ENCODE measurements at regions not wholly inside any gene's neighbourhood (a gene's known extent, or its start where the extent isn't known, plus 50 kb on each side); places are given as distances from the start of the nearest gene placed in this dataset.

GRCh38 chr1:101697072-101697471, 299.7 kb downstream of the OLFM3 start:
- H3K79me2 ChIP-seq (ENCODE audit: control insufficient read depth, insufficient read depth, low read length, unreplicated experiment) = no peaks in the 10 kb centered on the region
- peak overlapping the region; percentile 9; the same call in 1 of the 2 replicates for H3K4me3 ChIP-seq (ENCODE audit: low read depth, low read length)
- peak overlapping the region; percentile 48 for H2AFZ ChIP-seq (ENCODE audit: low read length, unreplicated experiment)
- H3K4me1 ChIP-seq (ENCODE audit: control insufficient read depth, insufficient read depth, low read length, unreplicated experiment) = no peaks in the 10 kb centered on the region
- H3K27me3 ChIP-seq (ENCODE audit: insufficient read depth, low read length) = peaks cover 7% of the 10 kb centered on the region; the same call in 1 of the 2 replicates
- H3K27ac ChIP-seq (ENCODE audit: low read depth, low read length) = no peak overlapping the region
- no peaks in the 10 kb centered on the region for H3K36me3 ChIP-seq (ENCODE audit: insufficient read depth, low read length)

GRCh38 chr1:101698681-101699080, 298.0 kb downstream of the OLFM3 start:
- no peak overlapping the region for H3K27ac ChIP-seq (ENCODE audit: low read depth, low read length)
- no peaks in the 10 kb centered on the region for H3K79me2 ChIP-seq (ENCODE audit: control insufficient read depth, insufficient read depth, low read length, unreplicated experiment)
- H2AFZ ChIP-seq (ENCODE audit: low read length, unreplicated experiment) = no peak overlapping the region
- H3K4me3 ChIP-seq (ENCODE audit: low read depth, low read length) = no peak overlapping the region
- no peaks in the 10 kb centered on the region for H3K4me1 ChIP-seq (ENCODE audit: control insufficient read depth, insufficient read depth, low read length, unreplicated experiment)
- peaks cover 7% of the 10 kb centered on the region; the same call in 1 of the 2 replicates for H3K27me3 ChIP-seq (ENCODE audit: insufficient read depth, low read length)
- H3K36me3 ChIP-seq (ENCODE audit: insufficient read depth, low read length) = no peaks in the 10 kb centered on the region

DNA sequence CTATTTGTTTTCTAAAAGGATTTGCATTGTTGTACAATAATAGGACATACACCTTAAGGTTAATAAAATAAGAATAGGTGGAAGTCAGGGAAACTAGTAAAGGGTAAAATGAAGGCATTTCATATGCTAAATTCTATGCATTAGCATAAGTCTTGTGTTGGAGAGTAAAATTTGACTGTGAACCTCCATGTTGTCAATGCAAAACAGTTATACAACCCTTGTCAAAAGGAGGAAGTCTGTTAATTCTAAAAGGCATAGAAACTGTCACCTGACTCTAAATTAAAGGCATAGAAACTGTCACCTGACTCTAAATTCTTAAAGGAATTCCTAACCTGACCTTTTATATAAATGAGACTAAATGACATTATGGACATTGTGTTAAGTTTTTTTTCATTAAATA, 291.8 kb downstream of the OLFM3 start:
- Histone ChIP-seq H3K4me1 (ENCODE audit: control insufficient read depth, insufficient read depth, low read length, unreplicated experiment) (no peaks in the 10 kb centered on the region), H3K27me3 (ENCODE audit: insufficient read depth, low read length) (peaks cover 12% of the 10 kb centered on the region; the same call in 1 of the 2 replicates), H3K4me3 (ENCODE audit: low read depth, low read length) (no peak overlapping the region), H2AFZ (ENCODE audit: low read length, unreplicated experiment) (no peak overlapping the region), H3K36me3 (ENCODE audit: insufficient read depth, low read length) (no peaks in the 10 kb centered on the region), H3K79me2 (ENCODE audit: control insufficient read depth, insufficient read depth, low read length, unreplicated experiment) (no peaks in the 10 kb centered on the region), H3K27ac (ENCODE audit: low read depth, low read length) (no peak overlapping the region)

GRCh38 chr1:101706366-101706765, 290.4 kb downstream of the OLFM3 start:
- Histone ChIP-seq H3K4me3 (ENCODE audit: low read depth, low read length) (no peak overlapping the region), H3K27ac (ENCODE audit: low read depth, low read length) (no peak overlapping the region), H3K4me1 (ENCODE audit: control insufficient read depth, insufficient read depth, low read length, unreplicated experiment) (no peaks in the 10 kb centered on the region), H2AFZ (ENCODE audit: low read length, unreplicated experiment) (no peak overlapping the region), H3K36me3 (ENCODE audit: insufficient read depth, low read length) (no peaks in the 10 kb centered on the region), H3K79me2 (ENCODE audit: control insufficient read depth, insufficient read depth, low read length, unreplicated experiment) (no peaks in the 10 kb centered on the region), H3K27me3 (ENCODE audit: insufficient read depth, low read length) (peaks cover 10% of the 10 kb centered on the region; the same call in 1 of the 2 replicates)

DNA sequence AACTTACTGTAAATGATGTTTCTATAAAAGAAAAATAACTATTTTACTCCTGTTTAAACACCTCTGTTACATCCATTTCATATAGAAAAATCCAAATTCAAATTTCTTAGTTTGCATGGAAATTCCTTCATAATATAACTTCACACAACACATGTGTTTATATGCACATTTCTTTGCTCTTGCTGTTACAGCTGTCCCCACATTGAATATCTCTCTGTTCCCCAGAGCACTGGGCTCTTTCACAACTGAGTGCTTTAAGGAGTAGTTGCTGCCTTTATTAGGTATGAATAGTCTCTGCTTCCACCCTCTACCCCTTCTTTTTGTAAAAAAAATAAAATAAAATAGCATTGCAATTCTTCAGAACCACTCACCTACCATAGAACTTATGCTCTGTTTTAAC, 287.0 kb downstream of the OLFM3 start:
- H3K27ac ChIP-seq (ENCODE audit: low read depth, low read length) = no peak overlapping the region

GRCh38 chr1:101713760-101714159, 283.0 kb downstream of the OLFM3 start:
- no peak overlapping the region for H2AFZ ChIP-seq (ENCODE audit: low read length, unreplicated experiment)
- no peak overlapping the region for H3K27ac ChIP-seq (ENCODE audit: low read depth, low read length)
- H3K79me2 ChIP-seq (ENCODE audit: control insufficient read depth, insufficient read depth, low read length, unreplicated experiment) = no peaks in the 10 kb centered on the region
- H3K4me1 ChIP-seq (ENCODE audit: control insufficient read depth, insufficient read depth, low read length, unreplicated experiment) = no peaks in the 10 kb centered on the region
- no peak overlapping the region for H3K4me3 ChIP-seq (ENCODE audit: low read depth, low read length)
- H3K36me3 ChIP-seq (ENCODE audit: insufficient read depth, low read length) = no peaks in the 10 kb centered on the region
- peaks cover 10% of the 10 kb centered on the region for H3K27me3 ChIP-seq (ENCODE audit: insufficient read depth, low read length)

More for the DNA sequence above, 287.0 kb downstream of the OLFM3 start:
- peaks cover 20% of the 10 kb centered on the region for H3K27me3 ChIP-seq (ENCODE audit: insufficient read depth, low read length)
- H3K4me3 ChIP-seq (ENCODE audit: low read depth, low read length) = no peak overlapping the region
- no peak overlapping the region for H2AFZ ChIP-seq (ENCODE audit: low read length, unreplicated experiment)
- H3K4me1 ChIP-seq (ENCODE audit: control insufficient read depth, insufficient read depth, low read length, unreplicated experiment) = no peaks in the 10 kb centered on the region
- no peaks in the 10 kb centered on the region for H3K79me2 ChIP-seq (ENCODE audit: control insufficient read depth, insufficient read depth, low read length, unreplicated experiment)
- no peaks in the 10 kb centered on the region for H3K36me3 ChIP-seq (ENCODE audit: insufficient read depth, low read length)

DNA sequence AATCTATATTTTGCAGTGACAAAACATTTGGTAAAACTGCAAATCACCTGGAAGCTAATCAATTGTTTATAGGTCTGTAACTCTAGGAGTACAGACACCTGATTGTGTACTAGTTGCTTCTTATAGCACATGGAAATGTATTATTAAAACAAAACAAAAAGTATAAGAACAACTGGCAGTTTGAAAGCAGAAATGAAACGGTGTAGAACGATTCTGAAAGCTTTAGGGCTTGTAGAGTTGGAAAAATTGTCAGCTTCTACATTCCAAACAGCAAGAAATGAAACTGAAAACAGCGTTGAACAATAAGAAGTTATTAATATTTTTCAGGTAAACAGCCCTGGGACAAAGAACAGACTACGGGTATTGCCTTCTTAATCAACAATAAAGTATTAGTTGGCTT, 273.3 kb downstream of the OLFM3 start:
- Histone ChIP-seq H3K27me3 (ENCODE audit: insufficient read depth, low read length) (peaks cover 24% of the 10 kb centered on the region), H3K36me3 (ENCODE audit: insufficient read depth, low read length) (no peaks in the 10 kb centered on the region), H3K4me1 (ENCODE audit: control insufficient read depth, insufficient read depth, low read length, unreplicated experiment) (no peaks in the 10 kb centered on the region), H3K79me2 (ENCODE audit: control insufficient read depth, insufficient read depth, low read length, unreplicated experiment) (no peaks in the 10 kb centered on the region), H2AFZ (ENCODE audit: low read length, unreplicated experiment) (peak overlapping the region; percentile 19), H3K4me3 (ENCODE audit: low read depth, low read length) (peak overlapping the region; percentile 20; the same call in 1 of the 2 replicates), H3K27ac (ENCODE audit: low read depth, low read length) (no peak overlapping the region)

- H3K36me3 ChIP-seq (ENCODE audit: insufficient read depth, low read length) = no peaks in the 10 kb centered on the region
- no peak overlapping the region for H3K27ac ChIP-seq (ENCODE audit: low read depth, low read length)
- no peak overlapping the region for H3K4me3 ChIP-seq (ENCODE audit: low read depth, low read length)
- no peaks in the 10 kb centered on the region for H3K79me2 ChIP-seq (ENCODE audit: control insufficient read depth, insufficient read depth, low read length, unreplicated experiment)
- H3K27me3 ChIP-seq (ENCODE audit: insufficient read depth, low read length) = peaks cover 9% of the 10 kb centered on the region
- H2AFZ ChIP-seq (ENCODE audit: low read length, unreplicated experiment) = no peak overlapping the region
- no peaks in the 10 kb centered on the region for H3K4me1 ChIP-seq (ENCODE audit: control insufficient read depth, insufficient read depth, low read length, unreplicated experiment)
Measured at GRCh38 chr1:101728029-101728428, 268.7 kb downstream of the OLFM3 start.

DNA sequence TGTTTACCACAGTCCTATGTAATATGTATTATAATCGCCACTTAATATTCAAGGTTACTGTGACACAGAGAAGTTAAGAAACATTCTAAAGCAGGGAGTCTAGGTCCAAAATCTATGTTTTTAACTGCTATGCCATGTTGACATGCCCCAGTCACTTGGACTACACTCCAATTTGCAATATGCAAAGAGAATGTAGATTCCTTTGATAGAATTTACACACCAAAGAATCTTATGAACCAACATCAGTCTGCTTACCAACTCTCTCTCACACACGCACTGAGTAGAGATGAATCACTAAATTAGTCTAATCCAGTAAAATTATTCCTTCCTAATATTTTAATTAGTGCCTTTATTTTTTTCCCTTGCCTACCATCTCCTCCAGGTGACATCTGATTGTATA, 266.2 kb downstream of the OLFM3 start:
- no peaks in the 10 kb centered on the region for H3K79me2 ChIP-seq (ENCODE audit: control insufficient read depth, insufficient read depth, low read length, unreplicated experiment)
- no peak overlapping the region for H3K27ac ChIP-seq (ENCODE audit: low read depth, low read length)
- H3K4me3 ChIP-seq (ENCODE audit: low read depth, low read length) = no peak overlapping the region
- H3K27me3 ChIP-seq (ENCODE audit: insufficient read depth, low read length) = peaks cover 4% of the 10 kb centered on the region
- H3K4me1 ChIP-seq (ENCODE audit: control insufficient read depth, insufficient read depth, low read length, unreplicated experiment) = no peaks in the 10 kb centered on the region
- H3K36me3 ChIP-seq (ENCODE audit: insufficient read depth, low read length) = no peaks in the 10 kb centered on the region
- H2AFZ ChIP-seq (ENCODE audit: low read length, unreplicated experiment) = no peak overlapping the region

- Histone ChIP-seq H3K4me1 (ENCODE audit: control insufficient read depth, insufficient read depth, low read length, unreplicated experiment) (peaks cover 4% of the 10 kb centered on the region), H3K4me3 (ENCODE audit: low read depth, low read length) (no peak overlapping the region), H3K79me2 (ENCODE audit: control insufficient read depth, insufficient read depth, low read length, unreplicated experiment) (no peaks in the 10 kb centered on the region), H3K27me3 (ENCODE audit: insufficient read depth, low read length) (peaks cover 4% of the 10 kb centered on the region), H3K36me3 (ENCODE audit: insufficient read depth, low read length) (no peaks in the 10 kb centered on the region), H2AFZ (ENCODE audit: low read length, unreplicated experiment) (no peak overlapping the region), H3K27ac (ENCODE audit: low read depth, low read length) (no peak overlapping the region)
Measured at GRCh38 chr1:101732261-101732660, 264.5 kb downstream of the OLFM3 start.

- H3K4me1 ChIP-seq (ENCODE audit: control insufficient read depth, insufficient read depth, low read length, unreplicated experiment) = peaks cover 14% of the 10 kb centered on the region
- H3K27me3 ChIP-seq (ENCODE audit: insufficient read depth, low read length) = no peaks in the 10 kb centered on the region
- H3K36me3 ChIP-seq (ENCODE audit: insufficient read depth, low read length) = no peaks in the 10 kb centered on the region
- H3K4me3 ChIP-seq (ENCODE audit: low read depth, low read length) = no peak overlapping the region
- H3K79me2 ChIP-seq (ENCODE audit: control insufficient read depth, insufficient read depth, low read length, unreplicated experiment) = no peaks in the 10 kb centered on the region
- H3K27ac ChIP-seq (ENCODE audit: low read depth, low read length) = no peak overlapping the region
- H2AFZ ChIP-seq (ENCODE audit: low read length, unreplicated experiment) = no peak overlapping the region
Measured at GRCh38 chr1:101733340-101733739, 263.4 kb downstream of the OLFM3 start.
